Right atrium auricular region (tissue), 2 donors: ENCODE measurements at regions not wholly inside any gene's neighbourhood (a gene's known extent, or its start where the extent isn't known, plus 50 kb on each side); places are given as distances from the start of the nearest gene placed in this dataset.

Experiments
- DNase-seq: peaks from one replicate; pipeline ENCODE4 v3.0.0-alpha.2; 2019; ENCODE audit warnings: low spot score
- H3K27ac ChIP-seq, 2 donors: fragments of 200-600 bp; sonication (generic); 1 replicate in 1 of 2; 2 replicates in 1 of 2; pipeline ENCODE4 v1.5.1; 2016 to 2019
- H3K27me3 ChIP-seq, 2 donors: fragments of 200-600 bp; sonication (generic); one replicate each; pipeline versions ENCODE4 v1.5.1 to v1.6.0; 2017 to 2019
- H3K36me3 ChIP-seq: fragments of 200-600 bp; sonication (generic); one replicate; pipeline ENCODE4 v1.5.1; 2016
- H3K4me1 ChIP-seq, 2 donors: fragments of 200-600 bp; sonication (generic); one replicate each; pipeline versions ENCODE4 v1.5.1 to v1.6.0; 2017 to 2019
- H3K4me3 ChIP-seq, 2 donors: fragments of 200-600 bp; sonication (generic); 1 replicate in 1 of 2; 2 replicates in 1 of 2; pipeline ENCODE4 v1.5.1; 2017 to 2019; ENCODE audit warnings: mild to moderate bottlenecking in 1 of 2, moderate library complexity in 1 of 2
- H3K9me3 ChIP-seq, 2 donors: fragments of 200-600 bp; sonication (generic); one replicate each; pipeline ENCODE4 v1.5.1; 2019
- TF ChIP-seq, protein P1 (sequence below), 2 donors: fragments of 200-600 bp; sonication (generic); IDR thresholded peaks; one replicate each; pipeline ENCODE4 v1.5.1; 2019; ENCODE audit warnings: antibody characterized with exemption in 2 of 2

DNA sequence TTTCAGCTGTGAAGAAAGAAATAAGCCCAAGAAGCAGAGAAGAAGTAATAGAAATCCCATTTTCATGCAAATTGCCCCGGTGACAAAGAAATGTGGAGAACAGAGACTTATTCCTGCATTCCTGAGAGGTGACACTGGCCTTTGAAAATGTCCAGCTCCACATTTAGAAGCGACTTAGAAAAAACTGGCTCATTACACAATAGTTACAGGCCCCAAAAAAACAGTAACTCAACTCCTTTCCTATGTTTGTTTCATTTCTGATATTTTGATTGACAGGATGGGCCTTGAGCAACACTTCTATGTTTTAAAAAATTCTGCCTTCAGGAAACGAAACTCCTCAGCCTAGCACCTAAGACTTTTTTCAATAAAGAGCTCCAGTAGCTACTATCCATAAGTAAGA is 726.9 kb upstream of the TENM4 start:
- Histone ChIP-seq H3K27me3 (no peaks in the 10 kb centered on the region), H3K27ac (no peak overlapping the region), H3K9me3 (peaks cover 3 to 10% of the 10 kb centered on the region in 2 donors), H3K4me3 (no peak overlapping the region), H3K4me1 (no peaks in the 10 kb centered on the region), H3K36me3 (no peaks in the 10 kb centered on the region)
- no peak for DNase-seq
- TF ChIP-seq, protein P1, sequence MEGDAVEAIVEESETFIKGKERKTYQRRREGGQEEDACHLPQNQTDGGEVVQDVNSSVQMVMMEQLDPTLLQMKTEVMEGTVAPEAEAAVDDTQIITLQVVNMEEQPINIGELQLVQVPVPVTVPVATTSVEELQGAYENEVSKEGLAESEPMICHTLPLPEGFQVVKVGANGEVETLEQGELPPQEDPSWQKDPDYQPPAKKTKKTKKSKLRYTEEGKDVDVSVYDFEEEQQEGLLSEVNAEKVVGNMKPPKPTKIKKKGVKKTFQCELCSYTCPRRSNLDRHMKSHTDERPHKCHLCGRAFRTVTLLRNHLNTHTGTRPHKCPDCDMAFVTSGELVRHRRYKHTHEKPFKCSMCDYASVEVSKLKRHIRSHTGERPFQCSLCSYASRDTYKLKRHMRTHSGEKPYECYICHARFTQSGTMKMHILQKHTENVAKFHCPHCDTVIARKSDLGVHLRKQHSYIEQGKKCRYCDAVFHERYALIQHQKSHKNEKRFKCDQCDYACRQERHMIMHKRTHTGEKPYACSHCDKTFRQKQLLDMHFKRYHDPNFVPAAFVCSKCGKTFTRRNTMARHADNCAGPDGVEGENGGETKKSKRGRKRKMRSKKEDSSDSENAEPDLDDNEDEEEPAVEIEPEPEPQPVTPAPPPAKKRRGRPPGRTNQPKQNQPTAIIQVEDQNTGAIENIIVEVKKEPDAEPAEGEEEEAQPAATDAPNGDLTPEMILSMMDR (IDR thresholded peaks at IDR 0.05): no peak

DNA sequence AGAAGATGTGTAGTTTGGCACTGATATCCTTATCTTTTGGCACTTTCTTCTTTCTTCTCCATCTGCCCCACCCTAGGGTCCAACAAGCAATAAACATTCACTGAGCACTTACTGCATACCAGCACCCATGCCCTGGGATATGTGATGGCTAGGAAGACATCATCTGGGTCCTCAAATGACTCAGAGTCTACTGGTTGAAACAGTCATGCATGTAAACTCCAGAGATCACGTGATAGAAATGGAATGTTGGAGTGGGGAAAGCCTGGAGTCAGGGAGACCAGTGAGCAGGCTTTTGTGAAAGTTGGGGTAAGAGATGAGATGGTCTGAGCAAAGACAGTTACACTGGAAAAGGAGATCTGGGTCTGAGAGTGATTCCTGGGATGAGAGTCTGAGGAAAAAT is 724.9 kb upstream of the TENM4 start:
- TF ChIP-seq, protein P1 (IDR thresholded peaks at IDR 0.05): no peak
- no peak overlapping the region for H3K4me3 ChIP-seq
- H3K36me3 ChIP-seq: no peaks in the 10 kb centered on the region
- H3K4me1 ChIP-seq: no peaks in the 10 kb centered on the region
- H3K27me3 ChIP-seq: no peaks in the 10 kb centered on the region
- no peak overlapping the region for H3K27ac ChIP-seq
- H3K9me3 ChIP-seq: peaks cover 3 to 7% of the 10 kb centered on the region in 2 donors
- DNase-seq: no peak

DNA sequence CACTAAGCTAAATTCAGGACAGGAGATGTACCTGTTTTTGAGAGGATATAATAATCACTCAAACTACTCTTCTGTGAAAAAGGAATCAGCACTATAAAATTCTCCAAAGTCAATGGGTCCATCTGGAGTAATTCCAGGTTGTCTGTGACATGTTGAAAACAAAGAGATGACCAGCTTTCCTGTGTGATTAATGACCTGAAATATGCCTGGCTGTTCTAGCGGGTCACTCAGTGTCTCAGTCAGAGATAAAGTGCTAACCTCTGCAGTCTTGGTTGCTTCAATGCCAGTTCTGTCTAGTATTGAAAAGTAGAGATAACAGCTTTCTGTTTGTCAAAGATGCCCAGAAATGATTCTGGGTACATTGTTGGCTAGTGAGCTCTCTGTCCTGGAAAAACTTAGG is 722.6 kb upstream of the TENM4 start:
- H3K27me3 ChIP-seq: no peaks in the 10 kb centered on the region
- no peaks in the 10 kb centered on the region for H3K36me3 ChIP-seq
- H3K9me3 ChIP-seq: no peaks in the 10 kb centered on the region
- H3K4me3 ChIP-seq: no peak overlapping the region
- TF ChIP-seq, protein P1 (IDR thresholded peaks at IDR 0.05): no peak
- no peak for DNase-seq
- no peaks in the 10 kb centered on the region for H3K4me1 ChIP-seq
- H3K27ac ChIP-seq: no peak overlapping the region

DNA sequence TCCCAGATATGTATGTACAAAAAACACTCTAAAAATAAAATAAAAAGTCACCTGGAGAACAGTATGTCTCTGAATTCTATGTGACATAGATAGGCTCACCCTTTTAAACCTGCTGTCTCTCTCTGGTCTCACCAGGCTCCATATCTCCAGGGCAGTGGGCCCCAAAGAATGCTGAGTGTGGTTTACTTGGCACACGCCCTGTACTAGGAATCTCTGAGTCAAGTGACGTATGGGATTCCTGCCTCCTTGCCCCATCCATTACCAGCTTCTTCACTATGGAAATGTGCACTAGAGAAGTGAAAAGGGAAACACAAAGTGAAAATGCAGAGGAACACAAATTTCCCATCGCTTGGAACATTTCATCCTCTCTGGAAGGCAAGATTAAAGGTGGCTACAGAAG is 722.2 kb upstream of the TENM4 start:
- H3K27me3 ChIP-seq: no peaks in the 10 kb centered on the region
- no peaks in the 10 kb centered on the region for H3K36me3 ChIP-seq
- H3K9me3 ChIP-seq: no peaks in the 10 kb centered on the region
- no peak for DNase-seq
- TF ChIP-seq, protein P1 (IDR thresholded peaks at IDR 0.05): no peak
- no peaks in the 10 kb centered on the region for H3K4me1 ChIP-seq
- no peak overlapping the region for H3K27ac ChIP-seq
- H3K4me3 ChIP-seq: no peak overlapping the region

DNA sequence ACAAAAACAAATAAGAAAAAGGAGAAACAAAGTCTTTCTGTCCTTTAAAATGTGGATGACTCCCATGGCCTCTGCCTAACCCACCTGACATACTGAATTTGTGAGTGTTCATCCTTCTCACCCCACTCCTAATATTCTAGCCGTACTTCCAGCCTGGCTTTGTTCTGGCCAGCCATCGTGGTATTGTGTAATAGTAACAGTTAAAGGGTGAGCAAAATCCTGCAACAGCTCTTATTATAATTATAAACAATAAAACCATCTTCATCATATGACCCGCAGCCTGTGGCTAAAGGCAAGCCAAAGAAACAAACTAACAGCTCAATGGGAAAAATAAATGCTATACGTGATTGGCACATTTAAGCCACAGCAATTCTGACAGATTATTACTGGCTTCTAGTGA is 721.6 kb upstream of the TENM4 start:
- TF ChIP-seq, protein P1 (IDR thresholded peaks at IDR 0.05): no peak

DNA sequence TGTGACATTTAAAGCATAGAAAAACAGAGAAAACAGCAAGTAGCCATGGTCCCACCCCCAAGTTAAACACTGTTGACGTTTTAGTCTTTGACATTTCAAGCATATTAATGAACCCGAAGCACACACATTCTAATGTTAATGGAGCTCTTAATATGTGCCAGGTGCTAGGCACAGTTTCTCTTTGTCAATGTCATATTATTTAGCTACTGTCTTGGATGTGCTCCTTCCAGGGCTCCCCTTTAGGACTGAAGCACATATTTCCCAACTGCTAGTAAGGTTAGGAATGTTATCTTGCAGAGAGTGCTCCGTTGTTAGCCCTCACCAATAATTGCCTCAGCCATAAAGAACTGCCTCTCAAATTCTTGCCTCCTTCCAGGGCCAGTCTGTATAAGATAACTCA is 716.6 kb upstream of the TENM4 start:
- Histone ChIP-seq H3K4me1 (no peaks in the 10 kb centered on the region), H3K4me3 (no peak overlapping the region), H3K36me3 (no peaks in the 10 kb centered on the region), H3K9me3 (no peaks in the 10 kb centered on the region), H3K27me3 (no peaks in the 10 kb centered on the region), H3K27ac (no peak overlapping the region)
- TF ChIP-seq, protein P1 (IDR thresholded peaks at IDR 0.05): no peak
- no peak for DNase-seq

More for the DNA sequence above, 721.6 kb upstream of the TENM4 start:
- H3K9me3 ChIP-seq: no peaks in the 10 kb centered on the region
- H3K4me3 ChIP-seq: no peak overlapping the region
- H3K27ac ChIP-seq: no peak overlapping the region
- H3K27me3 ChIP-seq: no peaks in the 10 kb centered on the region
- DNase-seq: no peak
- H3K36me3 ChIP-seq: no peaks in the 10 kb centered on the region
- H3K4me1 ChIP-seq: no peaks in the 10 kb centered on the region
